K562 (cell line): ENCODE measurements at regions not wholly inside any gene's neighbourhood (a gene's known extent, or its start where the extent isn't known, plus 50 kb on each side); places are given as distances from the start of the nearest gene placed in this dataset.

ENCODE experiments used
- BRD9 ChIP-seq: fragments of 450-650 bp; IDR thresholded peaks from 2 replicates; pipeline ENCODE4 v1.6.1; 2018; ENCODE audit warnings: low read depth; ENCODE audit not compliant: partially characterized antibody
- CEBPB ChIP-seq: fragments of 450-650 bp; IDR thresholded peaks from 2 replicates; pipeline ENCODE4 v1.6.1; 2016; ENCODE audit warnings: missing genetic modification characterization, missing compliant biosample characterization
- FOXJ2 ChIP-seq: fragments of 200-800 bp; sonication (Bioruptor generic); IDR thresholded peaks from 2 replicates; pipeline ENCODE4 v1.6.1; 2016; ENCODE audit warnings: missing genetic modification characterization, missing compliant biosample characterization
- HMBOX1 ChIP-seq: sonication (generic); IDR thresholded peaks from 2 replicates; pipeline ENCODE4 v1.6.1; 2016
- HNRNPLL ChIP-seq: fragments of 200-400 bp; formaldehyde crosslinking; IDR thresholded peaks from 2 replicates; pipeline ENCODE4 v1.6.1; 2017; ENCODE audit warnings: low read length, low read depth, mild to moderate bottlenecking; ENCODE audit not compliant: poor library complexity, severe bottlenecking
- POLR2H ChIP-seq: IDR thresholded peaks from 2 replicates; pipeline ENCODE4 v1.6.1; 2016; ENCODE audit warnings: missing genetic modification characterization, low read depth, mild to moderate bottlenecking, control low read depth, missing compliant biosample characterization, moderate library complexity
- SNAPC5 ChIP-seq: fragments of 250-450 bp; sonication (Bioruptor Pico); IDR thresholded peaks from 2 replicates; pipeline ENCODE4 v1.8.0; 2021; ENCODE audit warnings: moderate library complexity, mild to moderate bottlenecking, inconsistent platforms
- ZNF384 ChIP-seq: IDR thresholded peaks from 2 replicates; pipeline ENCODE4 v1.6.1; 2012; ENCODE audit warnings: low read depth, low read length, improper control_type of control experiment
- ZNF444 ChIP-seq: fragments of 250-450 bp; sonication (Bioruptor Pico); IDR thresholded peaks from 2 replicates; pipeline ENCODE4 v1.4.0; 2020; ENCODE audit warnings: mild to moderate bottlenecking, moderate library complexity
- ZNF449 ChIP-seq: fragments of 250-450 bp; sonication (Bioruptor Pico); IDR thresholded peaks from 2 replicates; pipeline ENCODE4 v1.8.0; 2022; ENCODE audit warnings: moderate library complexity, mild to moderate bottlenecking, inconsistent platforms

- no peak for TF ChIP-seq ZNF449 (CRISPR knock-in tag)
- TF ChIP-seq POLR2H (tag) = no peak
- TF ChIP-seq SNAPC5 = no peak
- no peak for TF ChIP-seq ZNF384
- no peak for TF ChIP-seq CEBPB
- TF ChIP-seq HMBOX1 = no peak
- TF ChIP-seq HNRNPLL = no peak
- no peak for TF ChIP-seq ZNF444 (CRISPR knock-in tag)
- TF ChIP-seq BRD9 = no peak
- no peak for TF ChIP-seq FOXJ2 (tag)
Observed at GRCh38 chr10:78812571-78813318, 256.0 kb upstream of the ZMIZ1 start (continued).
